ENCODE measurements at regions not wholly inside any gene's neighbourhood (a gene's known extent, or its start where the extent isn't known, plus 50 kb on each side); places are given as distances from the start of the nearest gene placed in this dataset.

GRCh38 chr5:124239572-124239971, 506.9 kb downstream of the ZNF608 start:
- TF ChIP-seq CTCF (IDR thresholded peaks at IDR 0.05) = no peak
- no peak for TF ChIP-seq POLR2A (IDR thresholded peaks at IDR 0.05)
